Activated CD8-positive, alpha-beta T cell treated with anti-CD3 and anti-CD28 coated beads for 36 hours (primary cell): ENCODE measurements at regions not wholly inside any gene's neighbourhood (a gene's known extent, or its start where the extent isn't known, plus 50 kb on each side); places are given as distances from the start of the nearest gene placed in this dataset.

Experiments
- ATAC-seq: fragments of 200-7000 bp; cut with Tn5 transposase; one replicate; pipeline ENCODE4 v1.10.0; 2021; ENCODE audit warnings: mild to moderate bottlenecking, moderate library complexity
- CTCF ChIA-PET: fragments of 350-600 bp; sonication (Branson Sonifier 250); formaldehyde crosslinking; loops from one replicate; lab custom pipeline; 2021; ENCODE audit warnings: antibody characterized with exemption; lab: Charles Lee
- POLR2A ChIA-PET: fragments of 350-600 bp; sonication (Branson Sonifier 250); formaldehyde crosslinking; loops from one replicate; lab custom pipeline; 2021; ENCODE audit warnings: antibody characterized with exemption; lab: Charles Lee
- DNase-seq: peaks from one replicate; pipeline ENCODE4 v3.0.0-alpha.2; 2020
- H3K27ac Mint-ChIP-seq: one replicate; pipeline ENCODE4 v1.8.0; 2021; ENCODE audit warnings: mild to moderate bottlenecking, mixed read lengths
- H3K27me3 Mint-ChIP-seq: one replicate; pipeline ENCODE4 v1.8.0; 2021; ENCODE audit warnings: mixed read lengths
- H3K36me3 Mint-ChIP-seq: one replicate; pipeline ENCODE4 v1.8.0; 2021; ENCODE audit warnings: low read depth, mixed read lengths
- H3K4me1 Mint-ChIP-seq: one replicate; pipeline ENCODE4 v1.8.0; 2021; ENCODE audit warnings: low read depth, mixed read lengths
- H3K4me3 Mint-ChIP-seq: one replicate; pipeline ENCODE4 v1.8.0; 2021; ENCODE audit warnings: mild to moderate bottlenecking, moderate library complexity, mixed read lengths
- H3K9me3 Mint-ChIP-seq: one replicate; pipeline ENCODE4 v1.8.0; 2021; ENCODE audit warnings: mixed read lengths
- intact Hi-C: fragments of 100-400 bp; cut with micrococcal nuclease; formaldehyde crosslinking; loops from one replicate; pipeline ENCODE4 v1.10.0; 2022
- TF ChIP-seq, protein P1 (sequence below): fragments of 200-600 bp; IDR thresholded peaks from one replicate; pipeline ENCODE4 v1.8.0; 2022; ENCODE audit warnings: antibody characterized with exemption, mild to moderate bottlenecking

DNA sequence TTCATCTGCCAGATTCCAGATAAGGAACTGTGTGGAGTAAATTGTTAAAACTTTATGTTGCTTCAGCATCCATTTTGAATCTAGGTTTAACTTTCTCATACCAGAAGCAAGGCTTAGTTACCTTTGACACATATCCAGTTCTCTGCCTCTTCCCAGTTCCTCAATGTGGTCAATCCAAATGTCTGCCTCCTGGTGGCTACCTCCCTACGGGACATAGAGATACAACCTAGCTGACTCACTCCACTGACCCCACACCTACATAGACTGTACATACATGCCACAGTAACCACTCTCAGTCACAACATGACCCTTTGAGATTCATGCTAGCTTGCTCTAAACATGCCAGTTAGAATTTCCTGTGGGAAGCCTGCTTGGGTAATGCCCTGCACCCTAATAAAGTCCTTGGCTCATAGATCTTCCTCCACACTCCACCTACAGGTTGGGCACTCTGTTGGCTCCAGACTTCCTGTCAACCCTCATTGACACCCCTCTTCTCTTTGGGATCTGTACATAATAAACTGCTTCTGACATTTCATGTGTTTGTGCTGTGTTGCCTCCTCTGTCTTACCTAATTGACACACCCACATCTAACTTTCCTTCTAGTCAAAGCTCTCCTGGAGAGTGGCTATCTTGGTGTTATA is 278.1 kb downstream of the HTR7 start:
- Mint-ChIP-seq H3K27ac (no peak overlapping the region), H3K4me3 (no peak overlapping the region), H3K9me3 (no peaks in the 10 kb centered on the region), H3K27me3 (peaks cover 7% of the 10 kb centered on the region), H3K36me3 (no peaks in the 10 kb centered on the region), H3K4me1 (no peaks in the 10 kb centered on the region)
- ChIA-PET CTCF (no interaction called here), POLR2A (no interaction called here)
- TF ChIP-seq, protein P1, sequence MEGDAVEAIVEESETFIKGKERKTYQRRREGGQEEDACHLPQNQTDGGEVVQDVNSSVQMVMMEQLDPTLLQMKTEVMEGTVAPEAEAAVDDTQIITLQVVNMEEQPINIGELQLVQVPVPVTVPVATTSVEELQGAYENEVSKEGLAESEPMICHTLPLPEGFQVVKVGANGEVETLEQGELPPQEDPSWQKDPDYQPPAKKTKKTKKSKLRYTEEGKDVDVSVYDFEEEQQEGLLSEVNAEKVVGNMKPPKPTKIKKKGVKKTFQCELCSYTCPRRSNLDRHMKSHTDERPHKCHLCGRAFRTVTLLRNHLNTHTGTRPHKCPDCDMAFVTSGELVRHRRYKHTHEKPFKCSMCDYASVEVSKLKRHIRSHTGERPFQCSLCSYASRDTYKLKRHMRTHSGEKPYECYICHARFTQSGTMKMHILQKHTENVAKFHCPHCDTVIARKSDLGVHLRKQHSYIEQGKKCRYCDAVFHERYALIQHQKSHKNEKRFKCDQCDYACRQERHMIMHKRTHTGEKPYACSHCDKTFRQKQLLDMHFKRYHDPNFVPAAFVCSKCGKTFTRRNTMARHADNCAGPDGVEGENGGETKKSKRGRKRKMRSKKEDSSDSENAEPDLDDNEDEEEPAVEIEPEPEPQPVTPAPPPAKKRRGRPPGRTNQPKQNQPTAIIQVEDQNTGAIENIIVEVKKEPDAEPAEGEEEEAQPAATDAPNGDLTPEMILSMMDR: no peak
- ATAC-seq (no peak), DNase-seq (no peak)
- intact Hi-C loops: no loop called here

DNA sequence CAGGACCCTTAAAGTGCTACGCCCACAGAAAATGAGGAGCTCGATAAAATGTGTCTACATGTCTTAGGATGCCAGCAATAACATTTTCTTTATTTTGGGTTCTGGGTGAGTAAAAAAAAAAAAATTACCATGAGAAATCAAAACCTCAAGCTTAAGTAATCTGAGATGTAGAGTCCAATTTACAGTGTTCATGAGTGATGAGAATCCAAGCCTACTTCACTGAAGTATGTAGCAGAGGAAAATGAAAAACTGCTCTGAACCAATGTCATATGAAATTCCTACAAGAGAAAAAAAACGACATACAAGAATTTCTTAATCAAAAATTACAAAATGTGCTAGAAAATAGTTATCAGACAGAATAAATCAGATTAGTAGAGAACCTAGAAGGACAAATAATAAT is 274.4 kb downstream of the HTR7 start:
- DNase-seq (no peak), ATAC-seq (no peak)
- ChIA-PET POLR2A (no interaction called here), CTCF (no interaction called here)
- Mint-ChIP-seq H3K4me3 (no peak overlapping the region), H3K27ac (no peak overlapping the region), H3K36me3 (no peaks in the 10 kb centered on the region), H3K27me3 (peaks cover 5% of the 10 kb centered on the region), H3K9me3 (no peaks in the 10 kb centered on the region), H3K4me1 (no peaks in the 10 kb centered on the region)
- TF ChIP-seq, protein P1: no peak
- intact Hi-C loops: no loop called here

- Mint-ChIP-seq H3K27ac (no peak overlapping the region), H3K27me3 (peaks cover 5% of the 10 kb centered on the region), H3K36me3 (no peaks in the 10 kb centered on the region), H3K9me3 (no peaks in the 10 kb centered on the region), H3K4me3 (no peak overlapping the region), H3K4me1 (no peaks in the 10 kb centered on the region)
- DNase-seq (no peak), ATAC-seq (no peak)
- CTCF ChIA-PET: no interaction called here
- TF ChIP-seq, protein P1: no peak
- intact Hi-C loops: no loop called here
- POLR2A ChIA-PET: no interaction called here
These were observed 270.8 kb downstream of the HTR7 start for GRCh38 chr10:90587081-90587491.

- ATAC-seq: no peak
- Mint-ChIP-seq H3K9me3 (no peaks in the 10 kb centered on the region), H3K27me3 (peaks cover 5% of the 10 kb centered on the region), H3K4me3 (no peak overlapping the region), H3K36me3 (no peaks in the 10 kb centered on the region), H3K27ac (no peak overlapping the region), H3K4me1 (no peaks in the 10 kb centered on the region)
- POLR2A ChIA-PET: no interaction called here
- TF ChIP-seq, protein P1: no peak
- no peak for DNase-seq
- CTCF ChIA-PET: no interaction called here
- intact Hi-C loops: no loop called here
These were observed 270.3 kb downstream of the HTR7 start for GRCh38 chr10:90587561-90587960.

GRCh38 chr10:90588222-90588621 is 269.6 kb downstream of the HTR7 start:
- intact Hi-C loops: no loop called here
- no peaks in the 10 kb centered on the region for H3K36me3 Mint-ChIP-seq
- POLR2A ChIA-PET: no interaction called here
- CTCF ChIA-PET: no interaction called here
- no peaks in the 10 kb centered on the region for H3K4me1 Mint-ChIP-seq
- H3K4me3 Mint-ChIP-seq: no peak overlapping the region
- H3K27ac Mint-ChIP-seq: no peak overlapping the region
- H3K27me3 Mint-ChIP-seq: peaks cover 5% of the 10 kb centered on the region
- no peaks in the 10 kb centered on the region for H3K9me3 Mint-ChIP-seq
- TF ChIP-seq, protein P1: no peak
- ATAC-seq (no peak), DNase-seq (no peak)
